Glutamatergic neuron (in vitro differentiated cells): ENCODE measurements at regions not wholly inside any gene's neighbourhood (a gene's known extent, or its start where the extent isn't known, plus 50 kb on each side); places are given as distances from the start of the nearest gene placed in this dataset.

ENCODE experiments used
- DNase-seq: peaks from one replicate; pipeline ENCODE4 v3.0.0; 2022
- H3K27ac Mint-ChIP-seq: one replicate; pipeline ENCODE4 v1.8.0; 2020; ENCODE audit warnings: mild to moderate bottlenecking, mixed read lengths, inconsistent platforms; ENCODE audit not compliant: unreplicated experiment
- H3K27me3 Mint-ChIP-seq: one replicate; pipeline ENCODE4 v1.8.0; 2020; ENCODE audit warnings: mild to moderate bottlenecking, moderate library complexity, mixed read lengths, inconsistent platforms; ENCODE audit not compliant: unreplicated experiment
- H3K36me3 Mint-ChIP-seq: one replicate; pipeline ENCODE4 v1.8.0; 2020; ENCODE audit warnings: mild to moderate bottlenecking, mixed read lengths, inconsistent platforms; ENCODE audit not compliant: unreplicated experiment
- H3K4me1 Mint-ChIP-seq: one replicate; pipeline ENCODE4 v1.8.0; 2020; ENCODE audit warnings: mild to moderate bottlenecking, low read depth, mixed read lengths, inconsistent platforms; ENCODE audit not compliant: unreplicated experiment
- H3K4me3 Mint-ChIP-seq: one replicate; pipeline ENCODE4 v1.8.0; 2020; ENCODE audit warnings: mild to moderate bottlenecking, mixed read lengths, inconsistent platforms; ENCODE audit not compliant: unreplicated experiment
- H3K9me3 Mint-ChIP-seq: one replicate; pipeline ENCODE4 v1.8.0; 2020; ENCODE audit warnings: mild to moderate bottlenecking, moderate library complexity, mixed read lengths, inconsistent platforms; ENCODE audit not compliant: unreplicated experiment
- TF ChIP-seq, protein P1 (sequence below): fragments of 200-600 bp; sonication (generic); IDR thresholded peaks from one replicate; pipeline ENCODE4 v1.5.0; 2021; ENCODE audit not compliant: partially characterized antibody, unreplicated experiment

DNA sequence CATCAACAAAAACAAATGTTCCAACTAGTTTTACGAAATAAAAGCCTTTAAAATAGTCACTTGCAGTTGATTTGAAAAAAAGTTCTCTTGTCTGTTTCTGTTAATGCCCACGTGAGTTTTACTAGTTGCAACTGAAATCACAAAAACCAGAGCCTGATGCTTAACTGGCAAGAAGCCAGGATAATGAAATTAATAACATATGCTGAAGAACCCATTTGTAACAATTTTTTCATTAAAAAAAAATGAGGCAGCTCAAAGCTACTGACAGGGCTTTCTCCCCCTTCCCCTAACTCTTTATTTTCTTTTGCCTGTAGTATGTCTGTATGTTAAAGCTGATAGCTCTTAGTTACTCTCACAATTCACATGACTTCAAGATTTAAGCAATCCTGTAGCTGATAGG, 132.7 kb upstream of the EYA4 start:
- no peak overlapping the region for H3K27ac Mint-ChIP-seq
- TF ChIP-seq, protein P1, sequence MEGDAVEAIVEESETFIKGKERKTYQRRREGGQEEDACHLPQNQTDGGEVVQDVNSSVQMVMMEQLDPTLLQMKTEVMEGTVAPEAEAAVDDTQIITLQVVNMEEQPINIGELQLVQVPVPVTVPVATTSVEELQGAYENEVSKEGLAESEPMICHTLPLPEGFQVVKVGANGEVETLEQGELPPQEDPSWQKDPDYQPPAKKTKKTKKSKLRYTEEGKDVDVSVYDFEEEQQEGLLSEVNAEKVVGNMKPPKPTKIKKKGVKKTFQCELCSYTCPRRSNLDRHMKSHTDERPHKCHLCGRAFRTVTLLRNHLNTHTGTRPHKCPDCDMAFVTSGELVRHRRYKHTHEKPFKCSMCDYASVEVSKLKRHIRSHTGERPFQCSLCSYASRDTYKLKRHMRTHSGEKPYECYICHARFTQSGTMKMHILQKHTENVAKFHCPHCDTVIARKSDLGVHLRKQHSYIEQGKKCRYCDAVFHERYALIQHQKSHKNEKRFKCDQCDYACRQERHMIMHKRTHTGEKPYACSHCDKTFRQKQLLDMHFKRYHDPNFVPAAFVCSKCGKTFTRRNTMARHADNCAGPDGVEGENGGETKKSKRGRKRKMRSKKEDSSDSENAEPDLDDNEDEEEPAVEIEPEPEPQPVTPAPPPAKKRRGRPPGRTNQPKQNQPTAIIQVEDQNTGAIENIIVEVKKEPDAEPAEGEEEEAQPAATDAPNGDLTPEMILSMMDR: no peak
- no peaks in the 10 kb centered on the region for H3K9me3 Mint-ChIP-seq
- H3K27me3 Mint-ChIP-seq: no peaks in the 10 kb centered on the region
- no peak for DNase-seq
- H3K4me1 Mint-ChIP-seq: peaks cover 5% of the 10 kb centered on the region
- H3K4me3 Mint-ChIP-seq: no peak overlapping the region
- H3K36me3 Mint-ChIP-seq: no peaks in the 10 kb centered on the region

DNA sequence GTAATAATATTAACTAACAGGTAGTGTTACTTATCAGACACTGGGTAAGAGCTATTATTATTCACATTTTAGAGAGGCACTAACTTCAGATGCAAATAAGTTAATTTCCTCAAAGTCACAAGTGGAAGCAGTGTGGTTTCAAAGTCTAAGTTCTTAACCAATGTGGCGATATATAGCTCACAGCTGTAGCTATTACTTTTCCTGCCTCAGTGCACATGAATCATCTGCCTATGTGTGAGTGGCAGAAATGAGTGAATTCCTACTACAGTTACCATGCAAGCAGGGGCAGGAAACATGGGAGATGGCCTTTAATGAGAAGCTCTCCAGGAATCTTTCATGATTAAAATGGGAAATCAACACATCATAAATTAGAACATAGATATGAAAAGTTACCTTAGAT, 126.2 kb upstream of the EYA4 start:
- DNase-seq: no peak
- TF ChIP-seq, protein P1: no peak
- H3K9me3 Mint-ChIP-seq: peaks cover 8% of the 10 kb centered on the region
- no peak overlapping the region for H3K27ac Mint-ChIP-seq
- peaks cover 5% of the 10 kb centered on the region for H3K4me1 Mint-ChIP-seq
- H3K4me3 Mint-ChIP-seq: no peak overlapping the region
- no peaks in the 10 kb centered on the region for H3K27me3 Mint-ChIP-seq
- no peaks in the 10 kb centered on the region for H3K36me3 Mint-ChIP-seq

DNA sequence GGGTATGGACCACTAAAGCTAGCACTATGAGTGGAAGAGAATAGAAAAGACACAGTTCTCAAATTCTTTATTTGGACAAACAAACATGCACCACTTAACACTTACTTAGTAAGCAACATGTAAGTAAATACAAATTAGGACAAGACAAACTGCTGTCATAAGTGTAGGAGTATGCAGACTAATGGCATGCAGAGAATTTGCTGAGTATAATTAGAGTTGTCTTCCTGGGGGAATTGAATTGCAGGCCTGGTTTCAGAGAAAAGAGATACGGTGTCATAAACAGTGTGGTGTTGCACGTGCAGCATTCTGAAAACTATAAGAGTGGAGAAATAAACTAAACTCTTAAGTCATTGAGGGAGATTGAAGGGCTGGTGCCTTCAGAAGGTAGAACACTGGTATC, 125.2 kb upstream of the EYA4 start:
- peaks cover 6% of the 10 kb centered on the region for H3K36me3 Mint-ChIP-seq
- H3K4me3 Mint-ChIP-seq: no peak overlapping the region
- H3K27me3 Mint-ChIP-seq: no peaks in the 10 kb centered on the region
- no peak overlapping the region for H3K27ac Mint-ChIP-seq
- H3K4me1 Mint-ChIP-seq: peaks cover 3% of the 10 kb centered on the region
- H3K9me3 Mint-ChIP-seq: peaks cover 8% of the 10 kb centered on the region
- no peak for DNase-seq
- TF ChIP-seq, protein P1: no peak

DNA sequence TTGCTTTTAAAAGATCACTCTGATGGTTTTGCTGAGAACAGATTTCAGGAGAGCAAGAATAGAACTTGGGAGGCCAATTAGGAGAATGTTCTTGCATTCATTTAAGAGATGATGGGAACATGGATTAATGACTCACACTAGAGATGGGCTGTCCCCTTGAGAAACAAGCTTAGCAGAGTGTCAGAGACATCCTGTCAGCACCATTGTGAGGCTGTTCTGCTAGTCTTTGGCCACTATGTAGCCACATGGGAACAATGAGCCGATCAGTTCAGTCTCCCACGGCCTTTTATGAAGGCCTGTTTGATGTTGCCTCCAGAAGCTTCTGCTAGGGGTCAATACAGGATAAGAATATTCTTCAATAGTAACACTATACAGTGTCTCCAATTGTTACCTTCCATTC, 113.0 kb upstream of the EYA4 start:
- Mint-ChIP-seq H3K4me1 (peaks cover 15% of the 10 kb centered on the region), H3K9me3 (peaks cover 2% of the 10 kb centered on the region), H3K4me3 (no peak overlapping the region), H3K27ac (no peak overlapping the region), H3K36me3 (no peaks in the 10 kb centered on the region), H3K27me3 (no peaks in the 10 kb centered on the region)
- no peak for DNase-seq
- TF ChIP-seq, protein P1: no peak

DNA sequence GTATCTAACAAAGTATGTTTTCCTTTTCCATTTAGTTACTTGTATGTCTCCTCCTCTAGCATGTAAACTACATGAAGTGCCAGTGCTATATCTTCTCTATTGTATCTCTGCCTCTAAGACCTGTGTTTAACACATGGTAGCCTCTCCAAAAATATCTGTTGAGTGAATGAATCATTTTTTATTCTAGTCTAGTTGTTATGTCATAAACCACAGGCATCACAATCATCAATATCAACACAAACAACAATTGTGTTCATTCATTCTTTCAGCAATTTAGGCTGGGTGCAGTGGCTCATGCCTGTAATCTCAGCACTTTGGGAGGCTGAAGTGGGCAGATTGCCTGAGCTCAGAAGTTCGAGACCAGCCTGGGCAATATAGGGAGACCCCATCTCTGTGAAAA, 111.6 kb upstream of the EYA4 start:
- Mint-ChIP-seq H3K4me1 (peaks cover 16% of the 10 kb centered on the region), H3K4me3 (no peak overlapping the region), H3K27me3 (no peaks in the 10 kb centered on the region), H3K9me3 (peaks cover 2% of the 10 kb centered on the region), H3K27ac (no peak overlapping the region), H3K36me3 (no peaks in the 10 kb centered on the region)
- DNase-seq: no peak
- TF ChIP-seq, protein P1: no peak
